NT2/D1 (cell line): ENCODE measurements at regions not wholly inside any gene's neighbourhood (a gene's known extent, or its start where the extent isn't known, plus 50 kb on each side); places are given as distances from the start of the nearest gene placed in this dataset.

Experiments used
- SUZ12 ChIP-seq: IDR thresholded peaks from 2 replicates; pipeline ENCODE4 v1.6.1; 2011; ENCODE audit not compliant: insufficient read length, insufficient read depth; ENCODE audit errors: extremely low read depth
- YY1 ChIP-seq: IDR thresholded peaks from 2 replicates; pipeline ENCODE4 v1.6.1; 2011; ENCODE audit not compliant: insufficient read length, insufficient read depth
- ZNF274 ChIP-seq: IDR thresholded peaks from 2 replicates; pipeline ENCODE4 v1.6.1; 2011; ENCODE audit warnings: mild to moderate bottlenecking, low read depth, low read length

- TF ChIP-seq YY1: no peak
- TF ChIP-seq SUZ12: no peak
- TF ChIP-seq ZNF274: no peak
Measured at GRCh38 chrX:98299785-98300184, 1416.1 kb downstream of the RPA4 start.
